HCT116 (cell line): ENCODE measurements at regions not wholly inside any gene's neighbourhood (a gene's known extent, or its start where the extent isn't known, plus 50 kb on each side); places are given as distances from the start of the nearest gene placed in this dataset.

Experiments used
- ATAC-seq: fragments of 200-7000 bp; cut with Tn5 transposase; 2 replicates; pipeline ENCODE4 v1.9.1; 2020; ENCODE audit warnings: mild to moderate bottlenecking, moderate library complexity
- BruUV-seq: library from RNA; stranded (reverse); fragments of 400-500 nt; replicated peaks from 2 replicates; lab custom pipeline; 2021; lab: Mats Ljungman, UMichigan
- CTCF ChIA-PET: fragments of 300-600 bp; sonication (Branson Sonifier 250); formaldehyde crosslinking; loops from one replicate; lab custom pipeline; 2021; ENCODE audit warnings: antibody characterized with exemption; lab: Charles Lee
- POLR2A ChIA-PET: fragments of 300-600, 350-600 bp; sonication (Branson Sonifier 250); formaldehyde crosslinking; loops from one replicate; lab custom pipeline; 2021; ENCODE audit warnings: antibody characterized with exemption; lab: Charles Lee
- RAD21 ChIA-PET, 2 experiments: fragments of 300-600 bp; sonication (Branson Sonifier 250); formaldehyde crosslinking; loops; one replicate each; lab custom pipeline; 2023; ENCODE audit warnings: low total read pairs in 2 of 2; ENCODE audit not compliant: uncharacterized antibody in 2 of 2, unreplicated experiment in 2 of 2, low non-redundant PET in 1 of 2; lab: Charles Lee
- DNase-seq: peaks from one replicate; pipeline ENCODE4 v3.0.0-alpha.2; 2010; ENCODE audit warnings: low read depth, low spot score
- H2AFZ ChIP-seq: fragments of 200-600 bp; shearing (Covaris generic), sonication (generic); 2 replicates; pipeline ENCODE4 v1.6.1; 2017; ENCODE audit warnings: low read depth, mixed run types, mixed read lengths, antibody characterized with exemption, low read length; ENCODE audit not compliant: poor library complexity, severe bottlenecking
- H3K27ac ChIP-seq: 2 replicates; pipeline ENCODE4 v1.5.1; 2012; ENCODE audit warnings: low read depth, low read length
- H3K27me3 ChIP-seq: fragments of 200-600 bp; sonication (generic); 2 replicates; pipeline ENCODE4 v1.6.1; 2016; ENCODE audit warnings: mixed run types, low read length, mixed read lengths; ENCODE audit not compliant: insufficient read depth
- H3K36me3 ChIP-seq, 2 experiments: fragments of 200-500 bp in 1 of 2; fragments of 200-600 bp in 1 of 2; sonication (Bioruptor generic) in 1 of 2; sonication (generic) in 1 of 2; 2 replicates each; pipeline versions ENCODE4 v1.5.1 to v1.6.1; 2014 to 2016; ENCODE audit warnings: low read length in 2 of 2, inconsistent platforms in 1 of 2, mixed read lengths in 1 of 2, mixed run types in 1 of 2; ENCODE audit not compliant: insufficient read depth in 2 of 2, control insufficient read depth in 1 of 2
- H3K4me1 ChIP-seq, 2 experiments: fragments of 200-600 bp in 1 of 2; sonication (generic) in 1 of 2; 2 replicates each; pipeline versions ENCODE4 v1.5.1 to v1.6.1; 2012 to 2017; ENCODE audit warnings: low read length in 2 of 2, inconsistent platforms in 1 of 2, mild to moderate bottlenecking in 1 of 2, mixed read lengths in 1 of 2, mixed run types in 1 of 2, moderate library complexity in 1 of 2; ENCODE audit not compliant: insufficient read depth in 2 of 2, control insufficient read depth in 1 of 2
- H3K4me2 ChIP-seq: fragments of 200-600 bp; sonication (generic); 2 replicates; pipeline ENCODE4 v1.6.1; 2017; ENCODE audit warnings: mixed run types, low read length, mixed read lengths
- H3K4me3 ChIP-seq, 2 experiments: fragments of 200-600 bp in 1 of 2; sonication (generic) in 1 of 2; replicated peaks in 1 of 2; 2 replicates each; pipeline ENCODE4 v1.5.1; 2011 to 2016; ENCODE audit warnings: low read length in 2 of 2, control low read depth in 1 of 2, low read depth in 1 of 2, mild to moderate bottlenecking in 1 of 2, mixed read lengths in 1 of 2, mixed run types in 1 of 2
- H3K79me2 ChIP-seq: fragments of 200-600 bp; sonication (generic); 2 replicates; pipeline ENCODE4 v1.6.1; 2017; ENCODE audit warnings: mild to moderate bottlenecking, mixed run types, low read length, moderate library complexity, mixed read lengths; ENCODE audit not compliant: insufficient read depth
- H3K9ac ChIP-seq: fragments of 200-600 bp; sonication (generic); 2 replicates; pipeline ENCODE4 v1.6.1; 2016; ENCODE audit warnings: low read length, mixed read lengths
- H3K9me2 ChIP-seq: fragments of 200-600 bp; sonication (generic), shearing (Covaris generic); 2 replicates; pipeline ENCODE4 v1.6.1; 2017; ENCODE audit warnings: mixed run types, mild to moderate bottlenecking, moderate library complexity; ENCODE audit not compliant: insufficient read depth
- H3K9me3 ChIP-seq, 2 experiments: fragments of 200-500 bp in 1 of 2; fragments of 200-600 bp in 1 of 2; sonication (Bioruptor generic) in 1 of 2; sonication (generic) in 1 of 2; 2 replicates each; pipeline ENCODE4 v1.6.1; 2014 to 2017; ENCODE audit warnings: low read length in 2 of 2, mixed read lengths in 2 of 2, inconsistent platforms in 1 of 2, low read depth in 1 of 2, mild to moderate bottlenecking in 1 of 2, mixed run types in 1 of 2, moderate library complexity in 1 of 2; ENCODE audit not compliant: control insufficient read depth in 1 of 2, insufficient read depth in 1 of 2
- H4K20me1 ChIP-seq: fragments of 200-600 bp; sonication (generic), shearing (Covaris generic); 2 replicates; pipeline ENCODE4 v1.6.1; 2017; ENCODE audit warnings: mixed run types, mild to moderate bottlenecking, moderate library complexity; ENCODE audit not compliant: insufficient read depth
- CBX3 ChIP-seq: IDR thresholded peaks from 2 replicates; pipeline ENCODE4 v1.6.1; 2012; ENCODE audit warnings: low read depth
- CEBPB ChIP-seq: IDR thresholded peaks from 2 replicates; pipeline ENCODE4 v1.6.1; 2012; ENCODE audit warnings: low read depth
- EGR1 ChIP-seq: IDR thresholded peaks from 2 replicates; pipeline ENCODE4 v1.6.1; 2012; ENCODE audit warnings: low read depth
- ELF1 ChIP-seq: IDR thresholded peaks from 2 replicates; pipeline ENCODE4 v1.6.1; 2012; ENCODE audit warnings: low read depth, borderline replicate concordance
- FOSL1 ChIP-seq: IDR thresholded peaks from 2 replicates; pipeline ENCODE4 v1.6.1; 2012; ENCODE audit warnings: low read depth
- JUND ChIP-seq: IDR thresholded peaks from 2 replicates; pipeline ENCODE4 v1.6.1; 2012
- POLR2A ChIP-seq: IDR thresholded peaks from 2 replicates; pipeline ENCODE4 v1.7.0; 2011; ENCODE audit warnings: borderline replicate concordance; ENCODE audit not compliant: insufficient read depth, insufficient read length; ENCODE audit errors: extremely low read depth
- POLR2AphosphoS5 ChIP-seq: IDR thresholded peaks from 2 replicates; pipeline ENCODE4 v1.6.1; 2011; ENCODE audit warnings: mild to moderate bottlenecking, low read depth, low read length, moderate library complexity
- RAD21 ChIP-seq: IDR thresholded peaks from 2 replicates; pipeline ENCODE4 v1.6.1; 2012; ENCODE audit warnings: low read depth, mild to moderate bottlenecking
- SIN3A ChIP-seq: IDR thresholded peaks from 2 replicates; pipeline ENCODE4 v1.6.1; 2012; ENCODE audit warnings: low read depth
- SP1 ChIP-seq: IDR thresholded peaks from 2 replicates; pipeline ENCODE4 v1.6.1; 2012; ENCODE audit warnings: low read depth
- SRF ChIP-seq: IDR thresholded peaks from 2 replicates; pipeline ENCODE4 v1.6.1; 2012; ENCODE audit warnings: low read depth
- YY1 ChIP-seq: IDR thresholded peaks from 2 replicates; pipeline ENCODE4 v1.6.1; 2011; ENCODE audit warnings: low read length, low read depth, moderate library complexity, mild to moderate bottlenecking; ENCODE audit not compliant: insufficient replicate concordance; ENCODE audit errors: extremely low read depth
- ZFX ChIP-seq: fragments of 450-650 bp; IDR thresholded peaks from 2 replicates; pipeline ENCODE4 v1.6.1; 2017
- ZNF274 ChIP-seq: fragments of 200-500 bp; sonication (Bioruptor generic); IDR thresholded peaks from 2 replicates; pipeline ENCODE4 v1.6.1; 2014; ENCODE audit warnings: mild to moderate bottlenecking, low read depth, low read length, inconsistent platforms
- intact Hi-C: fragments of 100-400 bp; cut with micrococcal nuclease; formaldehyde crosslinking; loops from 2 replicates; pipeline ENCODE4 v1.10.0; 2022
- TF ChIP-seq, protein P1 (sequence below): IDR thresholded peaks from 2 replicates; pipeline ENCODE4 v1.6.1; 2011; ENCODE audit warnings: mild to moderate bottlenecking, low read length, moderate library complexity; ENCODE audit not compliant: insufficient replicate concordance; ENCODE audit errors: extremely low read depth
- TF ChIP-seq, protein P2 (sequence below): IDR thresholded peaks from 2 replicates; pipeline ENCODE4 v1.6.1; 2012

DNA sequence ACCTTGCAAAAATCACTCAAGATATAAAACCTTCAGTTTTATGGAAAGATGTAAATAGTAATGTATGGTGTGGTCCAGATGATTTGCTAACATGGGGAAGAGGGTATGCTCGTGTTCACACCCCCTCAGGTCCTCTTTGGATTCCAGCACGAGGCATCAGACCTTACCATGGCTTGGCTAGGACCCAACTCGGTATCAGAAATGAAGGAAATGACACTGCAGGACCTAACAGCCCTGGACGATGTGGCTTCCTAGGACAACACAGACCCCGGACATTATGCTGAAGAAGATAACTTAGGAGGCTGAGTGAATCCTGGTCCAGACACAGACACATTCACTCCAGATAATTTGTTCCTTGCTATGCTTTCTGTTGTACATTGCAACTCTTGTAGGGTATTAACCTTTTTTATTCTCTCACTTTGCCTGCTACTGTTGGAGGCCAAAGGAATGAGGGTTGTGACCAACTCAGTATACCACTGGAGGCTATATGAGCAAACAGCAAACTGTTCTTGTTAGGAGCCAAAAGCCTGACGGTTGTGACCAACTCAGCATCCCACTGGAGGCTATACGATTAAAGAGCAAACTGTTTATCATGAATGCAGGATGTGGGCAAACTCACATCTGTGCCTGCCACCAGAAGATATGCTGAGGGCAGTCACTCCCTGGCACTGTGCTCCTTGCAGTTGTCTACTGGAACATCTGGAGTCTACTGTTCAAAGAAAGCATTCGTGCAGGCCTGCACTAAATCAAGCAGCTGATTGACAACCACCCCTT lies 121.7 kb downstream of the ZNF429 start:
- Histone ChIP-seq H3K79me2 (no peaks in the 10 kb centered on the region), H3K9ac (no peak overlapping the region), H3K36me3 (no peaks in the 10 kb centered on the region), H4K20me1 (no peaks in the 10 kb centered on the region), H3K9me3 (peaks cover 0 to 5% of the 10 kb centered on the region in 2 experiments; a peak in 2 of 4 replicates), H3K27ac (no peak overlapping the region), H3K4me2 (no peak overlapping the region), H3K4me1 (no peaks in the 10 kb centered on the region), H3K27me3 (no peaks in the 10 kb centered on the region), H3K9me2 (no peaks in the 10 kb centered on the region), H2AFZ (no peak overlapping the region), H3K4me3 (no peak overlapping the region)
- DNase-seq (no peak), ATAC-seq (no peak)
- TF ChIP-seq YY1 (no peak), SP1 (no peak), ZNF274 (no peak), EGR1 (no peak)
- TF ChIP-seq, protein P1, sequence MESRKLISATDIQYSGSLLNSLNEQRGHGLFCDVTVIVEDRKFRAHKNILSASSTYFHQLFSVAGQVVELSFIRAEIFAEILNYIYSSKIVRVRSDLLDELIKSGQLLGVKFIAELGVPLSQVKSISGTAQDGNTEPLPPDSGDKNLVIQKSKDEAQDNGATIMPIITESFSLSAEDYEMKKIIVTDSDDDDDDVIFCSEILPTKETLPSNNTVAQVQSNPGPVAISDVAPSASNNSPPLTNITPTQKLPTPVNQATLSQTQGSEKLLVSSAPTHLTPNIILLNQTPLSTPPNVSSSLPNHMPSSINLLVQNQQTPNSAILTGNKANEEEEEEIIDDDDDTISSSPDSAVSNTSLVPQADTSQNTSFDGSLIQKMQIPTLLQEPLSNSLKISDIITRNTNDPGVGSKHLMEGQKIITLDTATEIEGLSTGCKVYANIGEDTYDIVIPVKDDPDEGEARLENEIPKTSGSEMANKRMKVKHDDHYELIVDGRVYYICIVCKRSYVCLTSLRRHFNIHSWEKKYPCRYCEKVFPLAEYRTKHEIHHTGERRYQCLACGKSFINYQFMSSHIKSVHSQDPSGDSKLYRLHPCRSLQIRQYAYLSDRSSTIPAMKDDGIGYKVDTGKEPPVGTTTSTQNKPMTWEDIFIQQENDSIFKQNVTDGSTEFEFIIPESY: no peak
- intact Hi-C loops: no loop called here
- POLR2A ChIA-PET: no interaction called here
- BruUV-seq: no TSS peak
- CTCF ChIA-PET: no interaction called here
- RAD21 ChIA-PET: no interaction called here

DNA sequence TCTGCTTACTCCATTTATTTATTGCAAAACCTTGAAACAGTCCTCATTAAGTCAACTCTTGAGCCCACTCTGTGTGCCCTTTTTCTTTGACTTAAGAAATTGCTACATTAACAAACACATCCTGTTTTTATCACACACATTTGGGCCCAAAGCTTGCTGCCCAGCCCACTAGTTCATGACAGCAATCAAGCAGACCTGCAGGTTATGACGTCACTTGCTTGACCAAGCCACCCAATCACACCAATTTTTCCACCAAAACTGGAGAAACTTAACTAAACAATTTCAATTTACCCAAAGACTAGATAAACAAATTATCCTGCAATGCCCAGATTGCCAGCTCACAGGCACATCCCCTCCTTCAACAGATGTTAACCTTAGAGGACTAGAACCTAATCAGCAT lies 120.7 kb downstream of the ZNF429 start:
- Histone ChIP-seq H3K27me3 (no peaks in the 10 kb centered on the region), H3K36me3 (no peaks in the 10 kb centered on the region), H3K4me1 (no peaks in the 10 kb centered on the region), H3K79me2 (no peaks in the 10 kb centered on the region), H3K4me3 (no peak overlapping the region), H3K9me2 (no peaks in the 10 kb centered on the region), H3K9ac (no peak overlapping the region), H3K9me3 (peaks cover 0 to 5% of the 10 kb centered on the region in 2 experiments; a peak in 2 of 4 replicates), H3K27ac (no peak overlapping the region), H2AFZ (no peak overlapping the region), H4K20me1 (no peaks in the 10 kb centered on the region), H3K4me2 (no peak overlapping the region)
- ChIA-PET POLR2A (no interaction called here), CTCF (no interaction called here), RAD21 (no interaction called here)
- ATAC-seq: no peak
- no TSS peak for BruUV-seq
- no peak for DNase-seq
- intact Hi-C loops: no loop called here
- TF ChIP-seq FOSL1 (no peak), ZFX (no peak), SIN3A (no peak), JUND (no peak), POLR2A (no peak), ELF1 (no peak), CBX3 (no peak), SRF (no peak), CEBPB (no peak), RAD21 (no peak), POLR2AphosphoS5 (no peak), EGR1 (no peak), YY1 (no peak)
- TF ChIP-seq, protein P2, sequence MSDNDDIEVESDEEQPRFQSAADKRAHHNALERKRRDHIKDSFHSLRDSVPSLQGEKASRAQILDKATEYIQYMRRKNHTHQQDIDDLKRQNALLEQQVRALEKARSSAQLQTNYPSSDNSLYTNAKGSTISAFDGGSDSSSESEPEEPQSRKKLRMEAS: no peak
- TF ChIP-seq, protein P1: no peak
